H4 (cell line): ENCODE measurements at regions not wholly inside any gene's neighbourhood (a gene's known extent, or its start where the extent isn't known, plus 50 kb on each side); places are given as distances from the start of the nearest gene placed in this dataset.

Experiments
- DNase-seq: peaks from one replicate; pipeline ENCODE4 v3.0.0-alpha.2; 2015; ENCODE audit warnings: low spot score

DNA sequence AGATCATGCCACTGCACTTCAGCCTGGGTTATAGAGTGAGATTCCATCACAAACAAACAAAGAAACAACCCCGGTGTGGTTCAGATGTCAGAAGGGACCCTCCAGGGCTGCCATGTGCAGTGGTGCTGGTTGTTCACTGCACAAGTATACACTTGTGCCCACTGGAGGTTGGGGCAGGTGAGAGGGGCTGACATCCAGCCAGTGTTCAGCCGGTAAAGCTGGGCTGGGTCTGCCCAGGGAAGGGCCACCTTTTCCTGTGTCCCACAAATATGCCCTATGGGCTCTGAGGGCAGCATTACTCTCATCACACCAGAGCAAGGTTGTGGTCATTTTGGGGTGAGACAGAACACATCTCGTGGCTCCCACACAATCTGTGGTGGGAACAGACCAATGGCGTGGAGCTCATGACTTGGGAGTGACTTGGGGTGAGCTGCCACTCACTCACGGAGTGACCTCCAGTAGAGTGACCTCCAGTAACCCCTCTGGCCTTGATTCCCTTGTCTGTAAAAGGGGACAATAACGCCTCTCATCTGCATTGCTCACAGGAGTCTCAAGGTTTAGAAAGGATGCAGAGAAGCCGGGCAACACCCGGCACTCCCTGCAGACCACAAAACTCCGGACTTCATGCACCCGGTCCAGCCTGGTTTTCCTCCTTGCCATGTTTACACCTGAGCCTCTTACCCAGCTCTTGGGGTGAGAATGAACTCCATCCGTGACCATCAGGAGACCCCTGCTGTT, 69.0 kb upstream of the VRK1 start:
- no peak for DNase-seq

DNA sequence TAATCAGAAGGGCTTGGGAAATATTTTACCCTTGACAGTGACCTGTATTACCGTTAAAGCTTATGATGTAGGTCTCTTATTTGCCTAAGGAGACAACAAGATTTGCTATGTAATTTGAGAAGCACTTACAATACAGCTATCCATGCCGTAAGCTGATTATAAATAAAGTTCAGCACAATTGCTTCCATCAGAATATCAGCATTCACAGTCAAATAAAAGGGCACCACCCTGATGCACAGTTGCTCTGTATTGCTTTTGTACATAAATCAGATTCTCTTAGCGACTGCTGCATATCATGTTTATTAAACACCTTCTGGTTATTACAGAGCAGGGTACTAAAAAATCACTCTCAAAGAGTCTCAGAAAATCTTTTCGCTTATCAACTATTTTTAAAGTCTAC, 67.3 kb upstream of the VRK1 start:
- no peak for DNase-seq

DNA sequence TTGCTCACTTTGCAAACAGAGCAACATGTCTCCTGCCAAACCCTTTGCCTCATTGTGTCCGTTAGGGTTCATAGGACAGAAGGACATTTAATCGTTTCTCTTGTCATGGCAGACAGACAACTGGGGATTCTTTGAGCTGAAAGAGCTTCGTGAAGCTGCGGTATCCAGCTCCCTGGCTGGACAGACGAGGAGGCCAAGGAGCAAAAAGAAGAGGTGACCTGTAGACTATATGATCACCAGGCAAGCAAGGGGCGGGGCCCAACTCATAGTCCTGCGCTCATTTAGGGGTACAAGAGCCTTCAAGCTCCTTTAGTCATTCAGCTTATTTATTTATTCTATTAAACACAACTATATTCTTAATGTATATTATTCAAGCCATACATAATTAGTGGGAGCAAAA, 66.8 kb upstream of the VRK1 start:
- no peak for DNase-seq

DNA sequence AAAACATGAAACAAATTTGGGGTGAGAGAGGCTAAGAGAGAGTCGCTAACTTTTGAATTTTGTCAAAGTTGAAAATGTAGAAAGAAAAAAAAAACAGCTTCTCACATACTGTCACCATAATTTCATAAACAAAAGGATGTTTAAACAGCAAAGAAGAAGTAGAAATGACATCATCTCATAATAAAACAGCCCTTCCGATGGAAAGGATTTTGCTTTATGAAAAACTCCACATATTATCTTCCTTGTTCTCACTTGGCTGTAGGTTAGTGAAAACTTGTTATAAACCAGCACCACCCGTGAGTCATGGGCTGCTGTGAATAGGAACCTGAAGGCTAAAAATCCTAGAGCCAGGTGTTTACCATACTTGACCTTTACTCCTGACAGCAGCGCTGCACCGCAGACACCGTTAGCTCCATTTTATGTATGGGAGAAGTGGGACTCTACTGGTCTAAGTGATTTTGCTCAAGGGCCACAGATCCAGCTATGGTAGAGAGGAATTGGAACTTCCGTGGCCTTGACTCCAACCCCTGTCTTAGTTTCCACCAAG, 63.0 kb upstream of the VRK1 start:
- no peak for DNase-seq

DNA sequence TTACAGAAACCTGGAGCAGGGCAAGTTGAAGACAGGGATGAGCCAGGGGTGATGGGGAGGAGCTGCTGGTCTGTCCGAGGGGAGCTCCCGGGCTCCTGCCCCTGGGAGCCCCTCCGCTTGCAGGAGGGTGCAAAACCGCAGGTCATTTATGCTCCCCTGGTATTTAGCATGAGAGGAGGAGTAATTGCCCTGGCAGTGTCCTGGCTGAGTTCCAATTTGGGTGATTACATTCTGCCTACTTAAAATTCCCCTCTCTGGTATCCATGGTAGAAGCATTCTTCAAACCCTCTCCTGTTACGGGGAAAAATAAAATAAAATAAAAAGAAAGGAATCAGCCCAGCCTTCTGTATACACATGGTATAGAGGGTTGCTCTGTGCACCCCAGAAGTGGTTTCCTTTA, 61.7 kb upstream of the VRK1 start:
- no peak for DNase-seq

DNA sequence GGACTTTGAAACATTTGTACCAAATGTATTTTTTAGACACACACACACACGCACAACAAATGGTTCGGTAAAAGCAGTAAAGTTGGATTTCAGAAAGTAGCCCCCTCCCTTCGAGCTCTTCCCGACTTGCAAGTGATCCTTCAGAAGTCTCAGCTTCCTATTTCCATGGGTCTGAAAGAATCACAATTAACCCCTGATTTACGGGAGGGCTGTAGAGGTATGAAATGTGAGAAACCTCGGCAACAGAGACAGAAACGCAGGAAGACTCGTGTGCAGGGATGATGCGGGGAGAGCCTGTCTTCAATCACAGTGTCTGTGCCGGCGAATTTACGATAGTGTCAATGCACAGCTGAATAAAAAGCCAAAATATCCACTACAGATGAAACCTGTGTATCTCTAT, 60.7 kb upstream of the VRK1 start:
- no peak for DNase-seq

DNA sequence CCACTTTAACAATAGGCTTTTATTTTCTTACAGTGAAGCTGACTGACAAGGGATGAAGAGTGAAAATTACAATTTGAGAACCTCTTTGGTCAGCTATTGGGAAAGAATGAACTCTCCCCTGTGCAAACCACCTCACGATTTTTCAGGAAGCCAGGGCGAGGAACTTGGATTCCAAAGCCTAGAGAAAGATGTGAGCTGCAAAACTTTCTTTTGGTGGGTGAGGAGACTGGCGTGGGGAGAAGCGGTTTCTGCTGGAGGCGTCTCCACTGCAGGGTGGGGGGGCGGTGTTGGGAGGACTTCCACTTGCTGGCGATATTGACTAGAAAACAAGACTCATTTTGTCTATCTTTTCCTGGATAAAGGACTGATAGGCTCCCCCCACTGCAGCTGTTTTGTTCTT, 59.3 kb upstream of the VRK1 start:
- DNase-seq: no peak

DNA sequence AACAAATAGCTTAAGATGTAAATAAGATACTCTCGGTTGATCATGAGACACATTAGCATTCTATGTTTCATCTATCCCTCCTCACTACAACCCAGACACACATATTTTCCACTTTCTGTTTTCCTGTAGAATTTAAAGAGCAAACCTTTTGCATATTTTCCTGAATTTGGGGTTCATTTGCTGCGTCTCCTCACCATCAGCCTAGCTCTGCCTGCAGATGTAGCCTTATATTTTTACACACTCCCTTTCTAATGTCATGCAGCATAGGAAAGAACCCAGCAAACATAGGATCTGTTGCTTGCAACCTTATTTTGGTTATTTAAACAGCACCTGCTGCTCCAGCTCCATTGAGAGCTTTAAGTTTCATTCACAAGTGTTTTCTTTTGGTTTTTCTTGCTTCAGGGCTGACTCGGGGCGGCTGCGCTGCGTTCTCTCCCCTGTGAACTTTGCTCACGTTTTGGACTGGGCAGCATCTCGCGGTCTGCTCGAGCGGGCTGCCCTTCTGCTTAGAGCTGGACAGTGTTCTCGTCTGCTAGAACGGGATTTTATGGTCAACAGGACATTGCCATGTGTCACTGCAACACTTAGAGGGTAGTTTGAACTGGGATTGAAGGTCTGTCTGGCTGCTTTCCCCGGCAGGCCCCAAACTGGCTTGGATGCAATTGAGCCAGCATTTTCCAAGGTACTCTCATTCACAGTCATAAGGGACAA, 57.8 kb upstream of the VRK1 start:
- DNase-seq: no peak

DNA sequence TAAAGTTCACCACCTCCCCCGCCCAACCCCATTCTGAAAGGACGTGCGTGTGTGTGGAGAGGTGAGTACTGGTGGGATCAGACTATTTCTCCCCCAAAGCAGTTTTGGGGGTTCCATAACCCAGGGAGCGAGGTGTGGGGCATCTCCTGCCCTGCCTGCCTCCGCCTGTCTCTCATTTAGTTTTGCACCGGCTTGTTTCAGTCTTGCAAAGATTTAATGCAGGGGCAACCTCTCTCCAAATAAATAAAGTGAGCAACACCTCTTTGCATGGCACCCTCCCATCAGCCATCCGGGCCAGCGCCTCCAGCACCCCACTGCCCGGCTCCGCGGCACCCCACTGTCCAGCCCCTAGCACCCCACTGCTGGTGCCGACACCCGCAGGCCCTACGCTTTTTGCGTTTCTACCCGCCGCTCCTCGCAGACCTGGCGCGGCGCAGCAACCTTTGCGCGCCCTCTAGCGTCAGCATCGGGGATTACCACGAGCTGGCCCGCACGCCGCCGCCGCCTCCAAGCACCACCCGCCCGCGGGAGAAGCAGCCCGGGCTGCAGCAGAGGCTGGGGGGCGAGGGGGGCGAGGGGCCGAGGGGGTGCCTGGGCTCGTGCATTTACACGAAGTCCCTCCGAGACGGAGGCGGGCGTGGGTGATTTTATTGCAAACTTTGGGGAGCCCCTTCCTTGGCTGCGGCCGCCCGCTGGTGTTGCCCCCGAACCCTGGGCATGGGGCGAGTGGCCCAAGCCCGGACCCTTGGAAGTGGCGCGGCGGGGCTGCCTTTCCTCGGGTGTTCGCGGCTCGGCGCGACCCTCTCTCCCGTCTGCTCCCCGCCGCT, 55.8 kb upstream of the VRK1 start:
- DNase-seq: no peak

DNA sequence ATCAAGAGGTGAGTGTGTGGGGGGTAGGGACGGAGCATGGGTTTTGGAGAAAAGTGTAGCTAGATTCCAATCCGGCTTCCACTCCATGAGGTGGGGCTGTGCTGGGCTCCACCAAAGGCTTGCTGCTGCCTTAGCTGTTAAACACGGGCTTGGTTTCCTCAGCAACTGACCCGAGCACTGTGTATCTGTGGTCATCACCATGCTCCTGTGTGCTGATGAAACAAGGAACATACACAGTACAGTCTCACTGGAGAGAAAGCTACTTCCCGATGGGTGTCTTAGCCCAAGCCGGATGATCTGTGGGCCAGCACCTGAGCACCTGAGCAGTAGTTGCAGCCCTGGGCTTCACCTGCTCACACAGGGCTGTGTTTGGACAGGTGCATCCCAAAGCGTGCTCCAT, 52.9 kb upstream of the VRK1 start:
- DNase-seq: no peak

DNA sequence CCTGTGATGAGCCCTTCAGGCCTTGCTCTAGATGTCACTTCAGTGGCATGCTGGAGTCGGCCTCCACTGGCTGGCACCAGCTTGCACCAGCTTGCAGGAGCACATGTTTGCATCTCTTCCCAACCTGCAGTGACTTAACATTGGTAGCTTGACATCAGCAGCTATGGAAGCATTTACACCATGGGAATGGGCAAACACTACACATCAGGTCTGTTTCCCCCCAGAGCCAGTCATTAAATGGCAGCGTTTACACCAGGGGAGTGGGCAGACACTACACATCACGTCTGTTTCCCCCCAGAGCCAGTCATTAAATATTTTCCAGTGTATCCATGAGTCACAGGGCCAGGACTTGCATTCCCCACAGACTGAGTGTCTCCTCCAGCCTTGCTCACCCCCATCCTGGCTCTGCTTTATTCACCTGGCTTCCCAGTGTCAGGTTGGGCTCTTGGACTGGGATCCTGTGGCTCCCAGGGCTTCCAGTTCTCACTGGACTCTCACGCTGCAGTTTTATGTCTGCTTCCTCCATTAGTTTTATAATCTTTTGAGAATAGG, 51.6 kb upstream of the VRK1 start:
- no peak for DNase-seq

DNA sequence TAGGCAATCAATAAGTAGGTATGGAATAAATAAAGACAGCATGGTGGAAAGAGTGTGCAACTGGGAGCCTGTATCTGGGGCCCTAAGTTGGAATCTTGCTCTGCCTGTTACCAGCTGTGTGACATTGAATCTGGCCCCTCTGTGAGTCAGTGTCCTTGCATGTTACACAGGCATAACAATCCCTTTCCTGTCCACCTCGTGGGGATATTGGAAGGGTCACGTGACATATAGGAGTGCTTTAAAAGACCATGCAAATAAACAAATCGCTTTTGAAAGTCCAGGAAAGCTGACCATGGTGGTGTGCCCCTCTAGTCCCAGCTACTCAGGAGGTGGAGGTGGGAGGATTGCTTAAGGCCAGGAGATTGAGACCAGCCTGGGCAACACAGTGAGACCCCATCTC, 51.1 kb upstream of the VRK1 start:
- no peak for DNase-seq

DNA sequence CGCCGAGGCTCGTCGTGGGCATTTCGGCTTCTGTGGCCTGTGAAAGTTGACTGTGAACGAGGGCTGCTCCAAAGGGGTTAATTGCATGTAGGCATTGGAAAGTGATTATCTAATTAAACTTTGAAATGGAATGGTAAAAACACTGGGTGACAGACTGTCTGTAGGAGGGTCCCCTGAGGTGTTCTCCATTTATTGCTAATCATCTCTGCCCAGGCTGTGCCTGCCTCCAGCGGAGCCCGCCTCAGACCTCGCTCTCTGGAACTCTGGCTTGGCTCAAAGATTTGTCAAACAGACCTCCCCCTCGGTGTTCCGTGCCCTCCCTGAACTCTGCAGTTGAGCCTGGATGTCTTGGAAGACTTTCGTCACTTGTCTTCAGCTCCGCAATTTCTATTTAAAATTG, 50.2 kb upstream of the VRK1 start:
- DNase-seq: no peak
